ENCODE measurements at regions not wholly inside any gene's neighbourhood (a gene's known extent, or its start where the extent isn't known, plus 50 kb on each side); places are given as distances from the start of the nearest gene placed in this dataset.

GRCh38 chr6:166824880-166825250 lies 131.5 kb downstream of the RNASET2 start:
- Histone ChIP-seq H2AFZ (ENCODE audit: low read length) (no peak overlapping the region), H4K20me1 (ENCODE audit: insufficient read depth, low read length, poor library complexity, severe bottlenecking) (no peaks in the 10 kb centered on the region), H3K4me1 (ENCODE audit: insufficient read depth, low read length, poor library complexity, severe bottlenecking) (no peaks in the 10 kb centered on the region), H3K4me2 (ENCODE audit: low read depth, low read length, poor library complexity, severe bottlenecking) (no peak overlapping the region), H3K9me2 (replicated peaks; ENCODE audit: low read depth, low read length) (no peaks in the 10 kb centered on the region), H3K9me3 (ENCODE audit: insufficient read depth, low read depth, low read length) (no peaks in the 10 kb centered on the region), H3K79me2 (ENCODE audit: insufficient read depth, low read length) (no peaks in the 10 kb centered on the region), H3K9ac (ENCODE audit: low read depth, low read length, poor library complexity, severe bottlenecking) (no peak overlapping the region), H3K36me3 (ENCODE audit: insufficient read depth, low read length) (no peaks in the 10 kb centered on the region), H3K4me3 (ENCODE audit: low read length, poor library complexity, severe bottlenecking) (no peak overlapping the region), H3K27me3 (ENCODE audit: insufficient read depth, low read length, poor library complexity, severe bottlenecking) (no peaks in the 10 kb centered on the region), H3F3A (ENCODE audit: low read depth) (no peaks in the 10 kb centered on the region)
- TF ChIP-seq EZH2phosphoT487 (IDR thresholded peaks at IDR 0.05; ENCODE audit: borderline replicate concordance) (no peak), CTCF (conservative IDR thresholded peaks at IDR 0.05; ENCODE audit: low read length) (no peak)

- no peak overlapping the region for H3K4me3 ChIP-seq (ENCODE audit: low read length, poor library complexity, severe bottlenecking)
- no peaks in the 10 kb centered on the region for H3K9me3 ChIP-seq (ENCODE audit: insufficient read depth, low read depth, low read length)
- no peak overlapping the region for H3K4me2 ChIP-seq (ENCODE audit: low read depth, low read length, poor library complexity, severe bottlenecking)
- no peaks in the 10 kb centered on the region for H3K4me1 ChIP-seq (ENCODE audit: insufficient read depth, low read length, poor library complexity, severe bottlenecking)
- H3F3A ChIP-seq (ENCODE audit: low read depth) = no peaks in the 10 kb centered on the region
- H3K9me2 ChIP-seq (replicated peaks; ENCODE audit: low read depth, low read length) = no peaks in the 10 kb centered on the region
- H2AFZ ChIP-seq (ENCODE audit: low read length) = no peak overlapping the region
- no peaks in the 10 kb centered on the region for H3K36me3 ChIP-seq (ENCODE audit: insufficient read depth, low read length)
- no peak for TF ChIP-seq EZH2phosphoT487 (IDR thresholded peaks at IDR 0.05; ENCODE audit: borderline replicate concordance)
- no peak for TF ChIP-seq CTCF (conservative IDR thresholded peaks at IDR 0.05; ENCODE audit: low read length)
- H3K9ac ChIP-seq (ENCODE audit: low read depth, low read length, poor library complexity, severe bottlenecking) = no peak overlapping the region
- no peaks in the 10 kb centered on the region for H4K20me1 ChIP-seq (ENCODE audit: insufficient read depth, low read length, poor library complexity, severe bottlenecking)
- H3K27me3 ChIP-seq (ENCODE audit: insufficient read depth, low read length, poor library complexity, severe bottlenecking) = no peaks in the 10 kb centered on the region
- no peaks in the 10 kb centered on the region for H3K79me2 ChIP-seq (ENCODE audit: insufficient read depth, low read length)
Measured at GRCh38 chr6:166824146-166824879, 132.0 kb downstream of the RNASET2 start.

DNA sequence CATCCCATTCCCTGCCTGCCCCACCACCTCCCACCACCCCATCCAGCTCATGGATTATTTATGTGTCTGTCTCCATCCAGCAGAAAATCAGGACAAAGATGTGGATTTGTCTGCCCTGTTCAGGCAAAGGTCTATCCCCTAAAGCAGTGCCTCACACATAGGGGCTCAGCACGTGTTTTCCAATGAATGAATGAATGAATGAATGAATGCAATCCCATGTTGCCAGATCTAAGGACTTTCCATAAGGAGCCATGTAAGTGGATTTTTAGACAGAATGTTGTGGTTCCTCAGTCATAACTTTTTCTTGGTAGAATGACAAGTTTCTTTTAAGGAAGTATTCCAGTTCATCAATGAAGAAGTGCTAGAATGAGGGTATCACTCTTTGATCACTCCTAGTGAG lies 133.7 kb downstream of the RNASET2 start:
- H3K4me1 ChIP-seq (ENCODE audit: insufficient read depth, low read length, poor library complexity, severe bottlenecking) = no peaks in the 10 kb centered on the region
- H3K36me3 ChIP-seq (ENCODE audit: insufficient read depth, low read length) = no peaks in the 10 kb centered on the region
- no peaks in the 10 kb centered on the region for H4K20me1 ChIP-seq (ENCODE audit: insufficient read depth, low read length, poor library complexity, severe bottlenecking)
- H3K9me3 ChIP-seq (ENCODE audit: insufficient read depth, low read depth, low read length) = no peaks in the 10 kb centered on the region
- H2AFZ ChIP-seq (ENCODE audit: low read length) = no peak overlapping the region
- no peaks in the 10 kb centered on the region for H3K79me2 ChIP-seq (ENCODE audit: insufficient read depth, low read length)
- H3K4me2 ChIP-seq (ENCODE audit: low read depth, low read length, poor library complexity, severe bottlenecking) = no peak overlapping the region
- no peaks in the 10 kb centered on the region for H3K9me2 ChIP-seq (replicated peaks; ENCODE audit: low read depth, low read length)
- TF ChIP-seq CTCF (conservative IDR thresholded peaks at IDR 0.05; ENCODE audit: low read length) (no peak), EZH2phosphoT487 (IDR thresholded peaks at IDR 0.05; ENCODE audit: borderline replicate concordance) (no peak)
- H3K4me3 ChIP-seq (ENCODE audit: low read length, poor library complexity, severe bottlenecking) = no peak overlapping the region
- H3K9ac ChIP-seq (ENCODE audit: low read depth, low read length, poor library complexity, severe bottlenecking) = no peak overlapping the region
- H3K27me3 ChIP-seq (ENCODE audit: insufficient read depth, low read length, poor library complexity, severe bottlenecking) = no peaks in the 10 kb centered on the region
- H3F3A ChIP-seq (ENCODE audit: low read depth) = no peaks in the 10 kb centered on the region

Measured in Loucy (cell line).